Bone marrow (tissue), 2 donors: ENCODE measurements at regions not wholly inside any gene's neighbourhood (a gene's known extent, or its start where the extent isn't known, plus 50 kb on each side); places are given as distances from the start of the nearest gene placed in this dataset.

Experiments
- DNase-seq, 2 donors: peaks; one replicate each; lab custom pipeline; 2025; lab: John Stamatoyannopoulos, UW

- DNase-seq, result no peak
These were observed 311.0 kb downstream of the NDUFA10 start for GRCh38 chr2:239714116-239714515.

- no peak for DNase-seq
These were observed 311.9 kb upstream of the HDAC4 start for GRCh38 chr2:239712755-239713154.

- no peak for DNase-seq
These were observed 311.2 kb upstream of the HDAC4 start for GRCh38 chr2:239711911-239712570.

GRCh38 chr2:239710953-239711861 is 310.4 kb upstream of the HDAC4 start:
- DNase-seq, result no peak

- no peak for DNase-seq
These were observed 305.5 kb upstream of the HDAC4 start for GRCh38 chr2:239706367-239706766.

GRCh38 chr2:239704737-239705136 is 303.9 kb upstream of the HDAC4 start:
- DNase-seq, result no peak

- no peak for DNase-seq
These were observed 303.0 kb upstream of the HDAC4 start for GRCh38 chr2:239703834-239704233.

GRCh38 chr2:239700686-239701345 is 300.0 kb upstream of the HDAC4 start:
- DNase-seq, result no peak

DNA sequence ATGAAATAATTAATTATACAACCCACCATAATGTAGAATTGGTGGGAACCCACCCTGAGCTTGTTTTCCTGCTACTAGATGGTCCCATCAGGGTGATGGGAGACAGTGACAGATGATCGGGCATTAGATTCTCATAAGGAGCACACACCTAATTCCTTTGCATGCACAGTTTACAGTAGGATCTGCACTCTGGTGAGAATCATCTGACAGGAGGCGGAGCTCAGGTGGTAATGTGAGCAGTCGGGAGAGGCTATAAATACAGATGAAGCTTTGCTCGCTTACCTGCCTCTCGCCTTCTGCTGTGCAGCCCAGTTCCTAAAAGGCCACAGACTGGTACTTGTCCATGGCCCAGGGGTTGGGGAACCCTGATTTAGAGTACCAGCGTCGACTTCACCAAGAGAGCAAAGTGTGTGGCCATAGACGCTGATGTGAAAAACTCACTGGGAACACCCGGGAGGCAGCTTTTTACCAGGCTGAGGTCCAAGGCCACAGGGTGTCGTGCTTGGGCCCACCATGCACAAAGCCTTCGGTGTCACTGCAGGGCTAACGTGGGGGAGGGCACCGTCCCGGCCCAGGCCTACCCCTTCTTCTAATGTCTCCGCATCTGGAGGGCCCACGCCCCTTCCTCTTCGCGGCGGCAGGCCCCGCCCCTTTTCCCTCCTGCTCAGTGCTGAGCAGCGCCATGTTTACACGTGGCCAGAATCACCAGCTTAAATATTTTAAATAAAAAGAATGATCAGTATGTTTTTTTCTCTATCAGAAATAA is 296.8 kb upstream of the HDAC4 start:
- DNase-seq, result no peak

- no peak for DNase-seq
These were observed 295.9 kb upstream of the HDAC4 start for GRCh38 chr2:239696559-239697207.

GRCh38 chr2:239695728-239696240 is 295.0 kb upstream of the HDAC4 start:
- no peak for DNase-seq

GRCh38 chr2:239695106-239695727 is 294.4 kb upstream of the HDAC4 start:
- no peak for DNase-seq

GRCh38 chr2:239694487-239694886 is 293.7 kb upstream of the HDAC4 start:
- DNase-seq, result no peak

GRCh38 chr2:239693761-239694415 is 293.1 kb upstream of the HDAC4 start:
- no peak for DNase-seq

DNA sequence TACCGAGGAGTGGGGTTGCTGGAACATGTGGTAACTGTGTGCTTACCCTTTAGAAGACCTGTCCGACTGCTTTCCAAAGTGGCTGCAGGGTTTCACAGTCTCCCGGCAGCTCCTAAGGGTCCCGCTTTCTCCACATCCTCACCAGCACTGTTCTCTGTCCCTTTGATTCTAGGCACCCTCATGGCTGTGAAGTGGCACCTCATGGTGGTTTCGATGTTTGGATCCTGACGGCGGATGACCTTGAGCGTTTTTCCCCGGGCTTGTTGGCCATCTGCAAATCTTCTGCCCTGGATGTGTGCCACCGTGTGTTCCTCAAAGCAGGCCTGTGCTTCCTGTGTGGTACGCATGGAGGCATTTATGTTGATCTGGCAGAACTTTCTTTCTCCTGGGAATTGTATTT is 292.5 kb upstream of the HDAC4 start:
- no peak for DNase-seq

- DNase-seq, result no peak
These were observed 292.1 kb upstream of the HDAC4 start for GRCh38 chr2:239692919-239693318.

- no peak for DNase-seq
These were observed 291.6 kb upstream of the HDAC4 start for GRCh38 chr2:239692362-239692851.

DNA sequence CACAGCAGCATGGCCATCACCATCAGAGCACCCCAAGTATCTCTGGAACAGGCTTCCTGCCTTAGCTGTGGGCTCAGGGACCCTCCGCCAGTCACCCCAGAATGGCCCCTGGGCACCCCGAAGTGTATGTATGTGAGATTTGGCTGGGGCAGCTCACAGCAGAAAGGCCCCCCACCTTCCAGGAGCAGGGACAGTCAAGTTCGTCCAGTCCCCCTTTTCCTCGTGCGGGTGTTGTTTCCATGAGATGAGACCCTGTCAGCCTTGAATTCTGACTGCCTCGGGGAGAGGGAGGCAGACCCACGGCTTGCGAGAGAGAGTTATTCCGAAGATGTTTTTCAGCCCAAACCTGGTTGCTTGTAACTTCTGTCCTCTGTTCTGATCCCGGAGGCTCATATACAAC is 290.9 kb upstream of the HDAC4 start:
- no peak for DNase-seq

- no peak for DNase-seq
These were observed 290.1 kb upstream of the HDAC4 start for GRCh38 chr2:239690651-239691631.
